ENCODE measurements at regions not wholly inside any gene's neighbourhood (a gene's known extent, or its start where the extent isn't known, plus 50 kb on each side); places are given as distances from the start of the nearest gene placed in this dataset.

DNA sequence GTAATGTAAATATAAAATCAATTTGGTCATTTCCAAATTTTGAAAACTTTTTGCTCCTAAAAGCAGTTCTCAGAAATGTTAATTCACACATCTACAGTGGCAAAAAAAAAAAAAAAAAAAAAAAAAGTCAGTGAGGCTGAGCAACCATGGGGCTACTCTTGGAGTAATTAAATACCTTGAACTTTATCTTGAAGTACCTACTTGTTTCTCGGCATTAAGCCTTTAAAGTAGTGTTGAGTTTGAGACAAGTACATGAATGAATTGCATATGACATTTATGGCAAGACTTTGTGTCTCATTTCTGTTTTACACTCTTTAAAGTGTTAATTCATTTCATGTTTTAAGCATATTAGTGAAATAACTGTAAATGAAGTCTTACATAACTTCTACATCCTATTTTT, 613.3 kb downstream of the XIRP2 start:
- Histone ChIP-seq H3K36me3 (no peaks in the 10 kb centered on the region), H3K9me3 (no peaks in the 10 kb centered on the region), H3K4me3 (no peak overlapping the region), H3K27me3 (no peaks in the 10 kb centered on the region), H3K4me1 (ENCODE audit: insufficient read depth) (no peaks in the 10 kb centered on the region), H3K27ac (no peak overlapping the region)
- WGBS, 3 donors, result 88 to 93% (median 88%) methylated on average over 1 of the region's 1 CpG
- no peak for DNase-seq
- TF ChIP-seq POLR2A (IDR thresholded peaks at IDR 0.05), result no peak
- TF ChIP-seq EP300 (IDR thresholded peaks at IDR 0.05), result no peak
- TF ChIP-seq, protein P1, sequence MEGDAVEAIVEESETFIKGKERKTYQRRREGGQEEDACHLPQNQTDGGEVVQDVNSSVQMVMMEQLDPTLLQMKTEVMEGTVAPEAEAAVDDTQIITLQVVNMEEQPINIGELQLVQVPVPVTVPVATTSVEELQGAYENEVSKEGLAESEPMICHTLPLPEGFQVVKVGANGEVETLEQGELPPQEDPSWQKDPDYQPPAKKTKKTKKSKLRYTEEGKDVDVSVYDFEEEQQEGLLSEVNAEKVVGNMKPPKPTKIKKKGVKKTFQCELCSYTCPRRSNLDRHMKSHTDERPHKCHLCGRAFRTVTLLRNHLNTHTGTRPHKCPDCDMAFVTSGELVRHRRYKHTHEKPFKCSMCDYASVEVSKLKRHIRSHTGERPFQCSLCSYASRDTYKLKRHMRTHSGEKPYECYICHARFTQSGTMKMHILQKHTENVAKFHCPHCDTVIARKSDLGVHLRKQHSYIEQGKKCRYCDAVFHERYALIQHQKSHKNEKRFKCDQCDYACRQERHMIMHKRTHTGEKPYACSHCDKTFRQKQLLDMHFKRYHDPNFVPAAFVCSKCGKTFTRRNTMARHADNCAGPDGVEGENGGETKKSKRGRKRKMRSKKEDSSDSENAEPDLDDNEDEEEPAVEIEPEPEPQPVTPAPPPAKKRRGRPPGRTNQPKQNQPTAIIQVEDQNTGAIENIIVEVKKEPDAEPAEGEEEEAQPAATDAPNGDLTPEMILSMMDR (IDR thresholded peaks at IDR 0.05), result no peak
- intact Hi-C loops (cut with DNase I), result no loop called here

DNA sequence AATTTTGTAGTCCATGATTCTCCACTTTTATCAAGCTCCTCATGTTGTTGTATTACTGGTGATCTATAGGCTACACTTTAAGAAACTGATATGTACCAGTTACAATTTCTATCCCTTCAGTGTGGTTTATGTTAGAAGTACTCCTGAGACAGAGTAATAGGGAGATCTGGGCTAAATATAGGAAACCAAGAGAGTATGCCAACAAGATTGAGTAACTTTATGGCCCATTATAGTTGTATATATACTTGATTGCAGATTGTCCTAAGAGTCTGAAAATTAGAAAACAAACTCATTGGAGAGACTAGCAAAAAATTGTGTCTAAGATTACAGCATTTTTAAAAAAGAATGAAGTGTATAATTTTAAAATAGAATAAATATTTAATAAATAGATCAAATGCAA, 605.6 kb downstream of the XIRP2 start:
- TF ChIP-seq, protein P1 (IDR thresholded peaks at IDR 0.05), result no peak
- TF ChIP-seq EP300 (IDR thresholded peaks at IDR 0.05) (no peak), POLR2A (IDR thresholded peaks at IDR 0.05) (no peak)
- no peaks in the 10 kb centered on the region for H3K4me1 ChIP-seq (ENCODE audit: insufficient read depth)
- no peak overlapping the region for H3K27ac ChIP-seq
- intact Hi-C loops (cut with DNase I), result no loop called here
- H3K4me3 ChIP-seq, result no peak overlapping the region
- no peaks in the 10 kb centered on the region for H3K9me3 ChIP-seq
- no peaks in the 10 kb centered on the region for H3K27me3 ChIP-seq
- no peaks in the 10 kb centered on the region for H3K36me3 ChIP-seq
- no peak for DNase-seq

DNA sequence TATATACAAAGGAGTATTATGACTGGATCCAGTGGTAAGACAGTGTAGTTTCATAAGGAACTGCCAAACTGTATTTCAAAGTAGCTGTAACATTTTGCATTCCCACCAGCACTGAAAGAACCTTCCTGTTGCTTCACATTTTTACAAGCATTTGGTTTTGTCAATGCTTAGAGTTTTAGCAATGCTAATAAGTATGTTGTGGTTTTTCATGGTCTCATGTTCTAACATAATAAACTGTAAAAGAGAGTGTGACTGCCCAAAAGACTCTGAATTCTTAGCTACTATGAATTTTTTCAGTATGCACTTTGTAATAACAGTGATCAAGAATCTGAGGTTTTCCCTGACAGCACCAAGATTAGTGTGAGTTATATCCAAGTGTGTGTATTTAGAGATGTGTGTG, 604.2 kb downstream of the XIRP2 start:
- Histone ChIP-seq H3K4me1 (ENCODE audit: insufficient read depth) (no peaks in the 10 kb centered on the region), H3K36me3 (no peaks in the 10 kb centered on the region), H3K27ac (no peak overlapping the region), H3K9me3 (no peaks in the 10 kb centered on the region), H3K27me3 (no peaks in the 10 kb centered on the region), H3K4me3 (no peak overlapping the region)
- TF ChIP-seq, protein P1 (IDR thresholded peaks at IDR 0.05), result no peak
- TF ChIP-seq POLR2A (IDR thresholded peaks at IDR 0.05), result no peak
- TF ChIP-seq EP300 (IDR thresholded peaks at IDR 0.05), result no peak
- DNase-seq, result no peak
- intact Hi-C loops (cut with DNase I), result no loop called here

DNA sequence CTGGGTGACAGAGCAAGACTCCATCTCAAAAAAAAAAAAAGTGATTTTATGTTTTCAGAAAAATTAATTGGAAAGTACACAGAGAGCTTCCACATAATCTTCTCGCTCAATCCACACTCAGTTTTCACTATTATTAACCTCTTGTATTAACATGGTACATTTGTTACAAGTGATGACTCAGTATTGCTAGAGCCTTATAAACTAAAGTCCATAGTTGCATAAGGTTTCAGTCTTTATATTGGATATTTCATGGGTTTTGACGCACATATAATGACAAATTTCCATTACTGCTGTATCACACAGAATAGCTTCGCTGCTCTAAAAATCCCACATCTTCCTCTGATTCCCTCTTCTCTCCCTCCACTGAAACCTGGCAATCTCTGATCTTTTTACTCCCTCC, 603.5 kb downstream of the XIRP2 start:
- H3K9me3 ChIP-seq, result no peaks in the 10 kb centered on the region
- WGBS, 3 donors, result 94 to 95% (median 94%) methylated on average over 3 of the region's 3 CpGs
- H3K27me3 ChIP-seq, result no peaks in the 10 kb centered on the region
- intact Hi-C loops (cut with DNase I), result no loop called here
- no peaks in the 10 kb centered on the region for H3K4me1 ChIP-seq (ENCODE audit: insufficient read depth)
- TF ChIP-seq EP300 (IDR thresholded peaks at IDR 0.05) (no peak), POLR2A (IDR thresholded peaks at IDR 0.05) (no peak)
- TF ChIP-seq, protein P1 (IDR thresholded peaks at IDR 0.05), result no peak
- H3K4me3 ChIP-seq, result no peak overlapping the region
- H3K27ac ChIP-seq, result no peak overlapping the region
- H3K36me3 ChIP-seq, result no peaks in the 10 kb centered on the region
- no peak for DNase-seq

DNA sequence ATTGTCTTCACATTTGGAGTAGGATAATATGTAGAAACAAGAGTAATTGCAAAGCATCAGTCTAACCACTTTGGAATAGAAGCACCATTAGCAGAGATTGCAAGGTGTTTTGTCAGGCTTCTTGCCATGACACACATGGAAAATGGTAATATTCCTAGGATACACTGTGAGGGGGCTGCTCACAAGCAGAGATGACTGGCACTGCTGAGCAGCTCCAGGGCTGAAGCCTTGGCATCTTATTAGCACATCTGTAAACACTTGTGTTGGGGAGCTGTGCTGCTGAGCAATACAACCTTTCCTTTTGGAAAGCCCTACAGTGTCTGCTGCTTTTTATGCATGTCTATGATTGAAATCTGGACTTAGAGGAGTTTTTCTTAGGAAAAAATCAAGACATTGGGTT, 602.2 kb downstream of the XIRP2 start:
- no peaks in the 10 kb centered on the region for H3K36me3 ChIP-seq
- no peak for DNase-seq
- H3K27ac ChIP-seq, result no peak overlapping the region
- intact Hi-C loops (cut with DNase I), result no loop called here
- H3K4me3 ChIP-seq, result no peak overlapping the region
- H3K9me3 ChIP-seq, result no peaks in the 10 kb centered on the region
- H3K27me3 ChIP-seq, result no peaks in the 10 kb centered on the region
- H3K4me1 ChIP-seq (ENCODE audit: insufficient read depth), result no peaks in the 10 kb centered on the region
- TF ChIP-seq, protein P1 (IDR thresholded peaks at IDR 0.05), result no peak
- TF ChIP-seq POLR2A (IDR thresholded peaks at IDR 0.05) (no peak), EP300 (IDR thresholded peaks at IDR 0.05) (no peak)
